Right lobe of liver (tissue), 6 donors: ENCODE measurements at regions not wholly inside any gene's neighbourhood (a gene's known extent, or its start where the extent isn't known, plus 50 kb on each side); places are given as distances from the start of the nearest gene placed in this dataset.
A peak's percentile ranks its signal among the peaks of the same experiment; 100 is the strongest.

Source experiments
- ATAC-seq, 4 donors: fragments of 200-7000 bp; cut with Tn5 transposase; one replicate each; pipeline ENCODE4 v1.9.1; 2020; ENCODE audit warnings: mild to moderate bottlenecking in 4 of 4, moderate library complexity in 4 of 4
- DNase-seq, 3 donors: peaks; one replicate each; pipeline ENCODE4 v3.0.0-alpha.2; 2020
- H3K27ac ChIP-seq, 3 donors: fragments of 200-600 bp; one replicate each; pipeline ENCODE4 v1.8.0; 2022
- H3K27me3 ChIP-seq, 2 donors: fragments of 200-600 bp; one replicate each; pipeline ENCODE4 v1.8.0; 2022
- H3K36me3 ChIP-seq, 4 donors: fragments of 200-600 bp; sonication (generic) in 1 of 4; one replicate each; pipeline versions ENCODE4 v1.5.1 to v1.8.0; 2017 to 2022; ENCODE audit warnings: control low read depth in 1 of 4
- H3K4me1 ChIP-seq, 4 donors: fragments of 200-600 bp; sonication (generic) in 1 of 4; one replicate each; pipeline versions ENCODE4 v1.5.1 to v1.8.0; 2017 to 2022; ENCODE audit warnings: control low read depth in 1 of 4
- H3K4me3 ChIP-seq, 3 donors: fragments of 200-600 bp; one replicate each; pipeline ENCODE4 v1.8.0; 2022
- H3K9me3 ChIP-seq, 4 donors: fragments of 200-600 bp; sonication (generic) in 1 of 4; one replicate each; pipeline versions ENCODE4 v1.5.1 to v1.8.0; 2017 to 2022; ENCODE audit warnings: control low read depth in 1 of 4
- CTCF ChIP-seq, 4 donors: fragments of 200-600 bp in 3 of 4; fragments of 450-650 bp in 1 of 4; IDR thresholded peaks; one replicate each; pipeline versions ENCODE4 v1.5.1 to v1.8.0; 2016 to 2022; ENCODE audit warnings: antibody characterized with exemption in 4 of 4, mild to moderate bottlenecking in 2 of 4
- POLR2A ChIP-seq: fragments of 450-650 bp; IDR thresholded peaks from one replicate; pipeline ENCODE4 v1.6.1; 2017; ENCODE audit warnings: antibody characterized with exemption, mild to moderate bottlenecking
- WGBS: methylation state at CpG from one replicate; pipeline ENCODE4 v1.1.6; 2018; ENCODE audit warnings: low coverage, low lambda C conversion rate; ENCODE audit not compliant: insufficient coverage; ENCODE audit errors: missing lambda C conversion rate; 5-methylcytosine and 5-hydroxymethylcytosine counted together
- intact Hi-C, 2 donors: fragments of 100-400 bp; cut with DNase I; formaldehyde crosslinking; loops; one replicate each; pipeline versions ENCODE4 v1.11.2 to v1.14.1; 2022
- donor health status: DM: no; HTN: yes; CAD: no.
- donor health status: DM: no; HTN: no; CAD: no.
- donor health status: DM: no; HTN: no; CAD: no.
- donor health status: DM: no; HTN: yes; CAD: no.
- donor health status: DM: no; HTN: yes; CAD: no.

GRCh38 chr20:22680031-22680740 lies 95.8 kb upstream of the FOXA2 start:
- intact Hi-C loops: loop anchor here (5.0 to 10.0 kb wide), 3 partner anchors 85 to 348 kb away; no protein-coding TSS in a partner anchor
- no peak overlapping the region for H3K27ac ChIP-seq
- no peak for DNase-seq
- H3K4me1 ChIP-seq: no peaks in the 10 kb centered on the region
- 51% methylated on average over 9 of the region's 9 CpGs for WGBS
- no peak for TF ChIP-seq CTCF (IDR thresholded peaks at IDR 0.05)
- TF ChIP-seq POLR2A: no peak
- no peak for ATAC-seq
- H3K4me3 ChIP-seq: no peak overlapping the region
- H3K9me3 ChIP-seq: no peaks in the 10 kb centered on the region
- H3K36me3 ChIP-seq: no peaks in the 10 kb centered on the region
- no peaks in the 10 kb centered on the region for H3K27me3 ChIP-seq

GRCh38 chr20:22681591-22682248 lies 97.3 kb upstream of the FOXA2 start:
- Histone ChIP-seq H3K27me3 (no peaks in the 10 kb centered on the region), H3K4me1 (no peaks in the 10 kb centered on the region), H3K4me3 (no peak overlapping the region), H3K9me3 (no peaks in the 10 kb centered on the region), H3K36me3 (no peaks in the 10 kb centered on the region), H3K27ac (no peak overlapping the region)
- ATAC-seq (no peak), DNase-seq (no peak)
- intact Hi-C loops: loop anchor here (5.0 to 10.0 kb wide), 3 partner anchors 87 to 349 kb away; no protein-coding TSS in a partner anchor
- 19% methylated on average over 1 of the region's 4 CpGs for WGBS
- TF ChIP-seq POLR2A (no peak), CTCF (IDR thresholded peaks at IDR 0.05) (no peak)

GRCh38 chr20:22682381-22682780 lies 98.0 kb upstream of the FOXA2 start:
- H3K36me3 ChIP-seq: no peaks in the 10 kb centered on the region
- H3K4me1 ChIP-seq: no peaks in the 10 kb centered on the region
- 69% methylated on average over 4 of the region's 6 CpGs for WGBS
- intact Hi-C loops: loop anchor here (5.0 to 10.0 kb wide), 3 partner anchors 88 to 350 kb away; no protein-coding TSS in a partner anchor
- ATAC-seq (no peak), DNase-seq (no peak)
- H3K27me3 ChIP-seq: no peaks in the 10 kb centered on the region
- no peak overlapping the region for H3K27ac ChIP-seq
- no peak overlapping the region for H3K4me3 ChIP-seq
- no peak for TF ChIP-seq CTCF (IDR thresholded peaks at IDR 0.05)
- TF ChIP-seq POLR2A: no peak
- H3K9me3 ChIP-seq: no peaks in the 10 kb centered on the region

GRCh38 chr20:22684072-22684762 lies 99.8 kb upstream of the FOXA2 start:
- DNase-seq (peak in 2 of 3 donors; percentile 44 to 69), ATAC-seq (peak; percentile 91 to 96 (median 94))
- Histone ChIP-seq H3K4me3 (no peak overlapping the region), H3K9me3 (no peaks in the 10 kb centered on the region), H3K4me1 (no peaks in the 10 kb centered on the region), H3K27ac (no peak overlapping the region), H3K27me3 (no peaks in the 10 kb centered on the region), H3K36me3 (no peaks in the 10 kb centered on the region)
- TF ChIP-seq POLR2A: no peak
- peak; percentile 80 to 94 (median 87) for TF ChIP-seq CTCF (IDR thresholded peaks at IDR 0.05)
- intact Hi-C loops: loop anchor here (5.0 to 10.0 kb wide), 3 partner anchors 89 to 352 kb away; no protein-coding TSS in a partner anchor
- 30% methylated on average over 2 of the region's 12 CpGs for WGBS
